ENCODE measurements at regions not wholly inside any gene's neighbourhood (a gene's known extent, or its start where the extent isn't known, plus 50 kb on each side); places are given as distances from the start of the nearest gene placed in this dataset.
"Not testable (repeated sequence)": the region's sequence is repeated elsewhere in the genome, so short reads cannot be mapped to it uniquely, and the experiment has no call there.

- not testable (repeated sequence) for TF ChIP-seq CTCF (IDR thresholded peaks at IDR 0.05; ENCODE audit: insufficient read depth, low read depth, low read length); EZH2 (IDR thresholded peaks at IDR 0.05; ENCODE audit: insufficient read depth, low read length)
These were observed 316.5 kb upstream of the FZD8 start for GRCh38 chr10:35958609-35959008.

Measured in astrocyte (in vitro differentiated cells and primary cell).